Gastrocnemius medialis (tissue), 4 donors: ENCODE measurements at regions not wholly inside any gene's neighbourhood (a gene's known extent, or its start where the extent isn't known, plus 50 kb on each side); places are given as distances from the start of the nearest gene placed in this dataset.

Experiments
- CTCF ChIP-seq, 5 experiments: fragments of 450-650 bp in 3 of 5; fragments of 200-600 bp in 2 of 5; sonication (generic) in 2 of 5; IDR thresholded peaks in 4 of 5; conservative IDR thresholded peaks in 1 of 5; 1 replicate in 4 of 5; 2 replicates in 1 of 5; pipeline ENCODE4 v1.5.1; 2016 to 2019; ENCODE audit warnings: antibody characterized with exemption in 5 of 5, mild to moderate bottlenecking in 3 of 5, moderate library complexity in 3 of 5
- POLR2A ChIP-seq, 2 donors: fragments of 450-650 bp; IDR thresholded peaks; one replicate each; pipeline ENCODE4 v1.6.1; 2017; ENCODE audit warnings: antibody characterized with exemption in 2 of 2, mild to moderate bottlenecking in 2 of 2, moderate library complexity in 2 of 2

DNA sequence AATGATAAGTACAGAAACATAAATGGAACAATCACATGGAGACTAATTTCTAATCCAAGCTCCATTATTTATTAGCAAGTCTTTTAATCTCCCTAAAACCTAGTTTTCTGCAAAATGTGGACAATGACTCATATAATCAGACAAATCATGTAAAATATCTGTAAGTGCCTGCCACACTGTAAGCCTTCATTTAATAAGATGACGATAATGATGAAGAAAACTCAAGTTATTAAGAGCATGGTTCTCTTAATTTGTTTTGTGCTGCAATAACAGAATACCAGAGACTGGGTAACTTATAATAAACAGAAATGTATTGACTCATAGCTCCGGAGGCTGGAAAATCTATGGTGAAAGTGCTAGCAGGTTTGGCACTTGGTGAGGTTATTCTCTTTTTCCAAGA is 535.3 kb upstream of the LRFN5 start:
- TF ChIP-seq POLR2A (IDR thresholded peaks at IDR 0.05) (no peak), CTCF (IDR thresholded peaks at IDR 0.05 in 4 of 5, conservative IDR thresholded peaks at IDR 0.05 in 1 of 5) (no peak)
